Trophoblast cell (in vitro differentiated cells and primary cell): ENCODE measurements at regions not wholly inside any gene's neighbourhood (a gene's known extent, or its start where the extent isn't known, plus 50 kb on each side); places are given as distances from the start of the nearest gene placed in this dataset.

Experiments
- DNase-seq, 2 donors: peaks; one replicate each; pipeline ENCODE4 v3.0.0-alpha.2; 2016
- H2AFZ ChIP-seq: 2 replicates; pipeline ENCODE4 v1.6.1; 2013; ENCODE audit warnings: low read length, moderate library complexity, mild to moderate bottlenecking; ENCODE audit not compliant: insufficient read depth, poor library complexity
- H2AK5ac ChIP-seq: 2 replicates; pipeline ENCODE4 v1.6.1; 2013; ENCODE audit warnings: mild to moderate bottlenecking, low read length
- H2BK120ac ChIP-seq: 2 replicates; pipeline ENCODE4 v1.6.1; 2013; ENCODE audit warnings: low read length, mild to moderate bottlenecking, moderate library complexity; ENCODE audit not compliant: insufficient read depth, poor library complexity
- H2BK12ac ChIP-seq: 2 replicates; pipeline ENCODE4 v1.6.1; 2013; ENCODE audit warnings: mild to moderate bottlenecking, low read length, moderate library complexity
- H2BK5ac ChIP-seq: 2 replicates; pipeline ENCODE4 v1.6.1; 2013; ENCODE audit warnings: low read length, low read depth, moderate library complexity, mild to moderate bottlenecking; ENCODE audit not compliant: poor library complexity
- H3K14ac ChIP-seq: 2 replicates; pipeline ENCODE4 v1.6.1; 2013; ENCODE audit warnings: mild to moderate bottlenecking, low read length
- H3K18ac ChIP-seq: 2 replicates; pipeline ENCODE4 v1.6.1; 2013; ENCODE audit warnings: mild to moderate bottlenecking, low read length
- H3K23ac ChIP-seq: 2 replicates; pipeline ENCODE4 v1.6.1; 2013; ENCODE audit warnings: low read length
- H3K27ac ChIP-seq: 2 replicates; pipeline ENCODE4 v1.5.1; 2013; ENCODE audit warnings: low read depth, mild to moderate bottlenecking, inconsistent platforms, low read length, moderate library complexity
- H3K27me3 ChIP-seq: 2 replicates; pipeline ENCODE4 v1.6.1; 2013; ENCODE audit warnings: inconsistent platforms, mild to moderate bottlenecking, low read length, moderate library complexity; ENCODE audit not compliant: insufficient read depth
- H3K36me3 ChIP-seq, 2 experiments: 1 replicate in 1 of 2; 2 replicates in 1 of 2; pipeline ENCODE4 v1.6.1; 2013; ENCODE audit warnings: low read length in 2 of 2, mild to moderate bottlenecking in 2 of 2, moderate library complexity in 1 of 2; ENCODE audit not compliant: insufficient read depth in 2 of 2, control insufficient read depth in 1 of 2
- H3K4ac ChIP-seq: 2 replicates; pipeline ENCODE4 v1.6.1; 2013; ENCODE audit warnings: low read depth, mild to moderate bottlenecking, low read length, moderate library complexity
- H3K4me1 ChIP-seq, 2 experiments: 1 replicate in 1 of 2; 2 replicates in 1 of 2; pipeline ENCODE4 v1.6.1; 2013; ENCODE audit warnings: low read length in 2 of 2, mild to moderate bottlenecking in 2 of 2, moderate library complexity in 1 of 2; ENCODE audit not compliant: insufficient read depth in 2 of 2, control insufficient read depth in 1 of 2
- H3K4me2 ChIP-seq: 2 replicates; pipeline ENCODE4 v1.6.1; 2013; ENCODE audit warnings: inconsistent platforms, mild to moderate bottlenecking, low read length, moderate library complexity
- H3K4me3 ChIP-seq: 2 replicates; pipeline ENCODE4 v1.5.1; 2013; ENCODE audit warnings: mild to moderate bottlenecking, low read depth, low read length, inconsistent platforms
- H3K79me1 ChIP-seq: one replicate; pipeline ENCODE4 v1.6.1; 2013; ENCODE audit warnings: low read length
- H3K79me2 ChIP-seq: 2 replicates; pipeline ENCODE4 v1.6.1; 2013; ENCODE audit warnings: low read length, mild to moderate bottlenecking; ENCODE audit not compliant: control insufficient read depth, insufficient read depth, poor library complexity
- H3K9ac ChIP-seq: 2 replicates; pipeline ENCODE4 v1.6.1; 2013; ENCODE audit warnings: mild to moderate bottlenecking, low read length
- H3K9me3 ChIP-seq: 2 replicates; pipeline ENCODE4 v1.6.1; 2013; ENCODE audit warnings: low read depth, mild to moderate bottlenecking, control low read depth, inconsistent platforms, low read length; ENCODE audit not compliant: insufficient read depth
- H4K12ac ChIP-seq: 2 replicates; pipeline ENCODE4 v1.6.1; 2013; ENCODE audit warnings: low read depth, mild to moderate bottlenecking, low read length, moderate library complexity
- H4K8ac ChIP-seq: 2 replicates; pipeline ENCODE4 v1.6.1; 2013; ENCODE audit warnings: low read depth, mild to moderate bottlenecking, low read length, moderate library complexity
- H4K91ac ChIP-seq: one replicate; pipeline ENCODE4 v1.6.1; 2013; ENCODE audit warnings: low read depth, mild to moderate bottlenecking, low read length, moderate library complexity
- WGBS: extraction: QIAGEN DNeasy Blood & Tissue Kit; methylation state at CpG from one replicate; pipeline ENCODE4 v1.1.7; 2013; ENCODE audit warnings: missing lambda C conversion rate; ENCODE audit not compliant: insufficient read length, insufficient coverage; ENCODE audit errors: extremely low coverage; 5-methylcytosine and 5-hydroxymethylcytosine counted together

GRCh38 chr6:141483598-141484061 is 649.1 kb upstream of the GJE1 start:
- Histone ChIP-seq H2BK12ac (no peak overlapping the region), H3K23ac (no peak overlapping the region), H3K79me2 (no peaks in the 10 kb centered on the region), H3K9me3 (peaks cover 2% of the 10 kb centered on the region), H3K27ac (no peak overlapping the region), H3K18ac (no peak overlapping the region), H2AFZ (no peak overlapping the region), H3K36me3 (no peaks in the 10 kb centered on the region), H3K9ac (no peak overlapping the region), H4K91ac (no peak overlapping the region), H2BK120ac (no peak overlapping the region), H3K4ac (no peak overlapping the region), H3K79me1 (no peaks in the 10 kb centered on the region), H3K14ac (no peak overlapping the region), H2AK5ac (no peak overlapping the region), H3K4me1 (no peaks in the 10 kb centered on the region), H3K27me3 (no peaks in the 10 kb centered on the region), H2BK5ac (no peak overlapping the region), H3K4me2 (no peak overlapping the region), H3K4me3 (no peak overlapping the region), H4K8ac (no peak overlapping the region), H4K12ac (no peak overlapping the region)
- peak in 1 of 2 donors; percentile 23 for DNase-seq
- WGBS = no CpG with 5 or more reads among the region's 5 CpGs

- no peak overlapping the region for H2AFZ ChIP-seq
- no CpG with 5 or more reads among the region's 6 CpGs for WGBS
- no peaks in the 10 kb centered on the region for H3K27me3 ChIP-seq
- no peak overlapping the region for H3K4me2 ChIP-seq
- no peak overlapping the region for H3K14ac ChIP-seq
- H4K8ac ChIP-seq = no peak overlapping the region
- no peak overlapping the region for H3K27ac ChIP-seq
- no peak overlapping the region for H3K9ac ChIP-seq
- H3K79me2 ChIP-seq = no peaks in the 10 kb centered on the region
- H3K9me3 ChIP-seq = peaks cover 2% of the 10 kb centered on the region
- H3K36me3 ChIP-seq = no peaks in the 10 kb centered on the region
- H2AK5ac ChIP-seq = no peak overlapping the region
- H2BK120ac ChIP-seq = no peak overlapping the region
- no peak overlapping the region for H2BK5ac ChIP-seq
- no peak overlapping the region for H2BK12ac ChIP-seq
- H3K79me1 ChIP-seq = no peaks in the 10 kb centered on the region
- H3K23ac ChIP-seq = no peak overlapping the region
- no peak overlapping the region for H3K4me3 ChIP-seq
- no peaks in the 10 kb centered on the region for H3K4me1 ChIP-seq
- H4K12ac ChIP-seq = no peak overlapping the region
- H3K4ac ChIP-seq = no peak overlapping the region
- H4K91ac ChIP-seq = no peak overlapping the region
- no peak overlapping the region for H3K18ac ChIP-seq
- DNase-seq = no peak
Observed at GRCh38 chr6:141482796-141483597, 649.7 kb upstream of the GJE1 start.

GRCh38 chr6:141475259-141475658 is 657.5 kb upstream of the GJE1 start:
- no CpG with 5 or more reads among the region's 2 CpGs for WGBS
- H2BK120ac ChIP-seq = no peak overlapping the region
- no peak overlapping the region for H3K4me2 ChIP-seq
- H3K9me3 ChIP-seq = peaks cover 2% of the 10 kb centered on the region
- H2BK5ac ChIP-seq = no peak overlapping the region
- H3K27me3 ChIP-seq = no peaks in the 10 kb centered on the region
- H3K23ac ChIP-seq = no peak overlapping the region
- no peak overlapping the region for H3K27ac ChIP-seq
- H2BK12ac ChIP-seq = no peak overlapping the region
- H4K91ac ChIP-seq = no peak overlapping the region
- H4K8ac ChIP-seq = no peak overlapping the region
- H3K36me3 ChIP-seq = no peaks in the 10 kb centered on the region
- DNase-seq = no peak
- no peak overlapping the region for H3K4me3 ChIP-seq
- no peak overlapping the region for H2AFZ ChIP-seq
- H3K9ac ChIP-seq = no peak overlapping the region
- no peaks in the 10 kb centered on the region for H3K79me1 ChIP-seq
- no peak overlapping the region for H3K4ac ChIP-seq
- no peak overlapping the region for H3K14ac ChIP-seq
- H3K79me2 ChIP-seq = no peaks in the 10 kb centered on the region
- H3K18ac ChIP-seq = no peak overlapping the region
- no peak overlapping the region for H2AK5ac ChIP-seq
- H3K4me1 ChIP-seq = no peaks in the 10 kb centered on the region
- no peak overlapping the region for H4K12ac ChIP-seq

- Histone ChIP-seq H3K14ac (no peak overlapping the region), H3K4me2 (no peak overlapping the region), H3K79me1 (no peaks in the 10 kb centered on the region), H2AFZ (no peak overlapping the region), H4K91ac (no peak overlapping the region), H3K4ac (no peak overlapping the region), H3K79me2 (no peaks in the 10 kb centered on the region), H2BK120ac (no peak overlapping the region), H2BK12ac (no peak overlapping the region), H3K23ac (no peak overlapping the region), H3K9ac (no peak overlapping the region), H4K12ac (no peak overlapping the region), H3K18ac (no peak overlapping the region), H3K36me3 (no peaks in the 10 kb centered on the region), H3K4me1 (no peaks in the 10 kb centered on the region), H2BK5ac (no peak overlapping the region), H4K8ac (no peak overlapping the region), H3K27ac (no peak overlapping the region), H2AK5ac (no peak overlapping the region), H3K27me3 (no peaks in the 10 kb centered on the region), H3K4me3 (no peak overlapping the region), H3K9me3 (peaks cover 2% of the 10 kb centered on the region)
- WGBS = no CpG with 5 or more reads among the region's 2 CpGs
- DNase-seq = no peak
Observed at GRCh38 chr6:141472162-141472928, 660.4 kb upstream of the GJE1 start.
